ENCODE measurements at regions not wholly inside any gene's neighbourhood (a gene's known extent, or its start where the extent isn't known, plus 50 kb on each side); places are given as distances from the start of the nearest gene placed in this dataset.

DNA sequence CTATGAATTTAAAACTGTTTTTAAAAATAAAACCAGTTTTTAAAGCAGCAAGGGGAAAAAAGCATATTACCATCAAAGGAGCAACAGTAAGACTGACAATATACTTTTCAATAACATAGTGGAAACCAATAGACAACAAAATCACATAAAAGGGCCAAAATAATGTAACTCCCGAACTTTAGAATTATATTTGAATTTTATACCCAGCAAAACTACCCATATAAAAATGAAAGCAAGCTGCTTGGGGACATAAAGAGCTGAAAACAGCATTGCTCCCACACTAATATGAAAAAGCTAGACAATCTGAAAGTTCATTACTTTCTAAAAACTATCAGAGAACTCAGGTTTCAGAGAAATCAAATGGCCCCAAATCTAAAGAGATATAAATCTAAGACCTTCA lies 199.4 kb upstream of the ARID1B start:
- H3K27ac ChIP-seq (ENCODE audit: low read length): no peak overlapping the region
- no peak overlapping the region for H3K4me3 ChIP-seq (ENCODE audit: low read length)
- H3K36me3 ChIP-seq (ENCODE audit: control insufficient read depth, insufficient read depth, low read length): no peaks in the 10 kb centered on the region
- H3K9me3 ChIP-seq (ENCODE audit: control insufficient read depth, low read depth, low read length): peaks cover 6% of the 10 kb centered on the region
- H3K27me3 ChIP-seq (ENCODE audit: control insufficient read depth, insufficient read depth, low read length): no peaks in the 10 kb centered on the region
- DNase-seq: no peak
- WGBS (ENCODE audit: insufficient coverage, low lambda C conversion rate): 100% methylated on average over 1 of the region's 1 CpG
- no peaks in the 10 kb centered on the region for H3K4me1 ChIP-seq (ENCODE audit: control insufficient read depth, insufficient read depth, low read length)

- Histone ChIP-seq H3K9me3 (ENCODE audit: control insufficient read depth, low read depth, low read length) (peaks cover 6% of the 10 kb centered on the region), H3K27me3 (ENCODE audit: control insufficient read depth, insufficient read depth, low read length) (no peaks in the 10 kb centered on the region), H3K4me1 (ENCODE audit: control insufficient read depth, insufficient read depth, low read length) (no peaks in the 10 kb centered on the region), H3K27ac (ENCODE audit: low read length) (no peak overlapping the region), H3K36me3 (ENCODE audit: control insufficient read depth, insufficient read depth, low read length) (no peaks in the 10 kb centered on the region), H3K4me3 (ENCODE audit: low read length) (no peak overlapping the region)
- no peak for DNase-seq
These were observed 201.8 kb upstream of the ARID1B start for GRCh38 chr6:156575361-156575760.

GRCh38 chr6:156564807-156565149 lies 212.4 kb upstream of the ARID1B start:
- 75% methylated on average over 2 of the region's 10 CpGs for WGBS (ENCODE audit: insufficient coverage, low lambda C conversion rate)
- peaks cover 6% of the 10 kb centered on the region for H3K9me3 ChIP-seq (ENCODE audit: control insufficient read depth, low read depth, low read length)
- no peaks in the 10 kb centered on the region for H3K27me3 ChIP-seq (ENCODE audit: control insufficient read depth, insufficient read depth, low read length)
- no peak for DNase-seq
- H3K4me3 ChIP-seq (ENCODE audit: low read length): no peak overlapping the region
- no peak overlapping the region for H3K27ac ChIP-seq (ENCODE audit: low read length)
- H3K4me1 ChIP-seq (ENCODE audit: control insufficient read depth, insufficient read depth, low read length): no peaks in the 10 kb centered on the region
- H3K36me3 ChIP-seq (ENCODE audit: control insufficient read depth, insufficient read depth, low read length): no peaks in the 10 kb centered on the region

DNA sequence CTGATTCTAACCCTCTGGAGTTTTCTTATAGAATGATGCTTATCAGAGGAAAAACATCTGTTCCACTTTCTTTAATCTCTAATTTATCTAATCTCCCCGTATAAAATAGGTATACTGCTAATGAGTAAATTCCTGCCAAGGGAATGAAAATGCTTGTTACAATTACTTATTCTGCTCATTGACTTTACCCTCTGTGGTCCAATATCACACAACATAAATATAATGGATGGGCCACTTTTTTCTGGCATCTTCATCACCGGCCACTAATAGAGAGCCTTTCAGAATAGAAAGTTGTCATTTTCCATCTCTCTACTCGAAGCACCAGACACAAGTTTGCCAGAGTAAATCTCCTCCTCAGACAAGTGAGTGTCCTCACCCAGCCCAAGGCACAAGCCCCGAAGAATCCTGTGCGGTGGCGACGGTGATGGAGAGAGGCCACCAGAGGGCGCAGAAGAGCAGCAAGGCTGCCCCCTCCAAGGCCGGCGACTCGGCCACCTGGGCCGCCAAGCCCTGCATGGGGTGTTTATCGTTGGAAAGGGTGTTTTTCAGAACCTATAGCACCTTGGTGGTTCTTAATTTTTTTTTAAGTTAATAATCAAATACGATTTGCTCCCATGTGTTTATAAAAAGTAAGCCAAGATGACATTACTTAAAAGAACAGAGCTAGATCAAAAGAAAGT lies 212.9 kb upstream of the ARID1B start:
- DNase-seq: peak; percentile 69 to 71

GRCh38 chr6:156563714-156564113 lies 213.5 kb upstream of the ARID1B start:
- Histone ChIP-seq H3K4me3 (ENCODE audit: low read length) (no peak overlapping the region), H3K36me3 (ENCODE audit: control insufficient read depth, insufficient read depth, low read length) (no peaks in the 10 kb centered on the region), H3K27me3 (ENCODE audit: control insufficient read depth, insufficient read depth, low read length) (no peaks in the 10 kb centered on the region), H3K9me3 (ENCODE audit: control insufficient read depth, low read depth, low read length) (peaks cover 6% of the 10 kb centered on the region), H3K27ac (ENCODE audit: low read length) (no peak overlapping the region), H3K4me1 (ENCODE audit: control insufficient read depth, insufficient read depth, low read length) (no peaks in the 10 kb centered on the region)
- peak in 1 of 2 donors; percentile 13 for DNase-seq
- no CpG with 5 or more reads among the region's 9 CpGs for WGBS (ENCODE audit: insufficient coverage, low lambda C conversion rate)

More for the DNA sequence above, 212.9 kb upstream of the ARID1B start:
- H3K9me3 ChIP-seq (ENCODE audit: control insufficient read depth, low read depth, low read length): peaks cover 6% of the 10 kb centered on the region
- 33% methylated on average over 2 of the region's 14 CpGs for WGBS (ENCODE audit: insufficient coverage, low lambda C conversion rate)
- no peak overlapping the region for H3K27ac ChIP-seq (ENCODE audit: low read length)
- no peaks in the 10 kb centered on the region for H3K27me3 ChIP-seq (ENCODE audit: control insufficient read depth, insufficient read depth, low read length)
- no peaks in the 10 kb centered on the region for H3K4me1 ChIP-seq (ENCODE audit: control insufficient read depth, insufficient read depth, low read length)
- no peak overlapping the region for H3K4me3 ChIP-seq (ENCODE audit: low read length)
- H3K36me3 ChIP-seq (ENCODE audit: control insufficient read depth, insufficient read depth, low read length): no peaks in the 10 kb centered on the region

GRCh38 chr6:156562636-156563035 lies 214.5 kb upstream of the ARID1B start:
- no peak for DNase-seq
- WGBS (ENCODE audit: insufficient coverage, low lambda C conversion rate): no CpG with 5 or more reads among the region's 9 CpGs
- Histone ChIP-seq H3K36me3 (ENCODE audit: control insufficient read depth, insufficient read depth, low read length) (no peaks in the 10 kb centered on the region), H3K9me3 (ENCODE audit: control insufficient read depth, low read depth, low read length) (peaks cover 6% of the 10 kb centered on the region), H3K27ac (ENCODE audit: low read length) (no peak overlapping the region), H3K4me3 (ENCODE audit: low read length) (no peak overlapping the region), H3K4me1 (ENCODE audit: control insufficient read depth, insufficient read depth, low read length) (no peaks in the 10 kb centered on the region), H3K27me3 (ENCODE audit: control insufficient read depth, insufficient read depth, low read length) (no peaks in the 10 kb centered on the region)

GRCh38 chr6:156562019-156562418 lies 215.2 kb upstream of the ARID1B start:
- no peak for DNase-seq

DNA sequence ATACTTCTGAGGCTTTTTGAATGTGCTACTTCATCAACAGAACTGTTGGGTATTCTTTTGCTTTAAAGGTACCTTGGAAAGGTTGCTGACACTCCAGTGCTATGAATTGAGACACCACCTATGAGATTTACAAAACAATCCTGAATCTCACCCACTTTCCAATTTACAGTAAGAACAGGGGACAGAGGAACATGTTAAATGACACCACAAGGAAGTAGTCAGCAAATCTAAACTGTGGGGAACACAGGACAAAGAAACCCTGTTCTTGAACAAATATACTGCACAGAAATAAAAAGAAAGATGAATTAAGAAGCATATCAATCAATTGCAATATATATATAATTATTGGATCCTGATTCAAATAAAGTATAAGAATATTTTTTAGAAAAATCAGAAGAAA lies 216.7 kb upstream of the ARID1B start:
- H3K27me3 ChIP-seq (ENCODE audit: control insufficient read depth, insufficient read depth, low read length): no peaks in the 10 kb centered on the region
- H3K4me1 ChIP-seq (ENCODE audit: control insufficient read depth, insufficient read depth, low read length): no peaks in the 10 kb centered on the region
- H3K27ac ChIP-seq (ENCODE audit: low read length): no peak overlapping the region
- DNase-seq: no peak
- H3K9me3 ChIP-seq (ENCODE audit: control insufficient read depth, low read depth, low read length): peaks cover 6% of the 10 kb centered on the region
- no peaks in the 10 kb centered on the region for H3K36me3 ChIP-seq (ENCODE audit: control insufficient read depth, insufficient read depth, low read length)
- no peak overlapping the region for H3K4me3 ChIP-seq (ENCODE audit: low read length)

More at GRCh38 chr6:156562019-156562418, 215.2 kb upstream of the ARID1B start:
- H3K27me3 ChIP-seq (ENCODE audit: control insufficient read depth, insufficient read depth, low read length): no peaks in the 10 kb centered on the region
- no CpG with 5 or more reads among the region's 13 CpGs for WGBS (ENCODE audit: insufficient coverage, low lambda C conversion rate)
- H3K4me3 ChIP-seq (ENCODE audit: low read length): no peak overlapping the region
- peaks cover 6% of the 10 kb centered on the region for H3K9me3 ChIP-seq (ENCODE audit: control insufficient read depth, low read depth, low read length)
- no peaks in the 10 kb centered on the region for H3K36me3 ChIP-seq (ENCODE audit: control insufficient read depth, insufficient read depth, low read length)
- no peak overlapping the region for H3K27ac ChIP-seq (ENCODE audit: low read length)
- H3K4me1 ChIP-seq (ENCODE audit: control insufficient read depth, insufficient read depth, low read length): no peaks in the 10 kb centered on the region

- no peak overlapping the region for H3K27ac ChIP-seq (ENCODE audit: low read length)
- H3K36me3 ChIP-seq (ENCODE audit: control insufficient read depth, insufficient read depth, low read length): no peaks in the 10 kb centered on the region
- no peak for DNase-seq
- WGBS (ENCODE audit: insufficient coverage, low lambda C conversion rate): 100% methylated on average over 1 of the region's 4 CpGs
- no peak overlapping the region for H3K4me3 ChIP-seq (ENCODE audit: low read length)
- H3K4me1 ChIP-seq (ENCODE audit: control insufficient read depth, insufficient read depth, low read length): no peaks in the 10 kb centered on the region
- H3K9me3 ChIP-seq (ENCODE audit: control insufficient read depth, low read depth, low read length): peaks cover 6% of the 10 kb centered on the region
- H3K27me3 ChIP-seq (ENCODE audit: control insufficient read depth, insufficient read depth, low read length): no peaks in the 10 kb centered on the region
These were observed 218.0 kb upstream of the ARID1B start for GRCh38 chr6:156559162-156559690.

DNA sequence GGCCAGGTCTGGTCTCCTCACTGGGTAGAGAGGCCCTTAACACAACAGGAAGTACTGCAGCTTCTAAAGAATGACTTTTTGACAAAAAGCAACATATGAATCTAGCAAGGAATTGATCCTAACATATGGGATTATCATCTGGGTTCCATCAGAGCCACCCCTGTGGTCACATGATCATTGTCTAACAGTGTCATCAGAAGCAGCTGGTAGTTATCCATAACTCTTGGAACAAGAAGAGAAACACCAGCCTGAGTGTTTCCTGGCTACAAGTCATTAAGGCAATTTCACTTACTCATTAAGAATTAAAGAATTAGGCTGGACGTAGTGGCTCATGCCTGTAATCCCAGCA lies 219.3 kb upstream of the ARID1B start:
- Histone ChIP-seq H3K4me3 (ENCODE audit: low read length) (no peak overlapping the region), H3K4me1 (ENCODE audit: control insufficient read depth, insufficient read depth, low read length) (no peaks in the 10 kb centered on the region), H3K36me3 (ENCODE audit: control insufficient read depth, insufficient read depth, low read length) (no peaks in the 10 kb centered on the region), H3K9me3 (ENCODE audit: control insufficient read depth, low read depth, low read length) (peaks cover 6% of the 10 kb centered on the region), H3K27me3 (ENCODE audit: control insufficient read depth, insufficient read depth, low read length) (no peaks in the 10 kb centered on the region), H3K27ac (ENCODE audit: low read length) (no peak overlapping the region)
- no peak for DNase-seq
- no CpG with 5 or more reads among the region's 1 CpG for WGBS (ENCODE audit: insufficient coverage, low lambda C conversion rate)

- H3K27ac ChIP-seq (ENCODE audit: low read length): no peak overlapping the region
- H3K9me3 ChIP-seq (ENCODE audit: control insufficient read depth, low read depth, low read length): peaks cover 6% of the 10 kb centered on the region
- H3K27me3 ChIP-seq (ENCODE audit: control insufficient read depth, insufficient read depth, low read length): no peaks in the 10 kb centered on the region
- no peaks in the 10 kb centered on the region for H3K4me1 ChIP-seq (ENCODE audit: control insufficient read depth, insufficient read depth, low read length)
- no peaks in the 10 kb centered on the region for H3K36me3 ChIP-seq (ENCODE audit: control insufficient read depth, insufficient read depth, low read length)
- peak; percentile 8 for DNase-seq
- H3K4me3 ChIP-seq (ENCODE audit: low read length): no peak overlapping the region
- no CpG with 5 or more reads among the region's 11 CpGs for WGBS (ENCODE audit: insufficient coverage, low lambda C conversion rate)
These were observed 219.8 kb upstream of the ARID1B start for GRCh38 chr6:156557251-156557910.

Data from large intestine (tissue), 3 donors.